ENCODE measurements at regions not wholly inside any gene's neighbourhood (a gene's known extent, or its start where the extent isn't known, plus 50 kb on each side); places are given as distances from the start of the nearest gene placed in this dataset.

DNA sequence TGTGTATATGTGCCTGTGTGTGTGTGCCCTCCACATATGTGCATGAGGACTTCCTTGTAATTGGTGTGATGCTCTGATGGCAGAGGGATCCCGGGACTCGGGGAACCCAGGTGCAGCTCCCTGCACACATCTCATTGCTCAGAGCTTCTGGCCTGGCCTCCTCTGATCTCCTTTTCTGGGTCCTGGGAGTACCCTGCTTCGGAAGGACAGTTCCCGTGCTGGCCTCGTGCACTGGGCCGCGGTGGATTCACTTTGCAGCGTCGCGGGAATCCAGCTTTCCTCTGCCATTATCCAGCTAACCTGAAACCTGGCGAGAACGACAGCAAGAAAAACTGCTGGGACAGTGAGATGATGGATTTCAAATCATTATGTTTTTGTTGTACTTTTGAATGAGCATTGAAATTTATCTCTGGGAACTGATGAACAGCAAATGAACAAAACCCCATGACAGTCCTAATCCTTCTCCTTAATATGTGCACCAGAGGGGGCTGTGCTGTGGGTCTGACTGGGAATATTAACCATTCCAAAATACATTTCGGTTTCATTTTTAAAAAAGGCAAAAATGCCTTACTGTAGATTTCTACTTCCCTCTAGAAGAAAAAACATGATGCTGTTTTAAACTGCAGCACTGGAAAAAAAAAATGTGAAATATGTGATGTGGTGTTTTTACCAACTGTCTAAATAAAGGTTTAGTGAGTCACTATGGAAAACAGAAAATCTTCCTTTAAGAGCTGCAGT is 78.2 kb downstream of the PTGR3 start:
- DNase-seq (ENCODE audit: low spot score), result peak; percentile 49

DNA sequence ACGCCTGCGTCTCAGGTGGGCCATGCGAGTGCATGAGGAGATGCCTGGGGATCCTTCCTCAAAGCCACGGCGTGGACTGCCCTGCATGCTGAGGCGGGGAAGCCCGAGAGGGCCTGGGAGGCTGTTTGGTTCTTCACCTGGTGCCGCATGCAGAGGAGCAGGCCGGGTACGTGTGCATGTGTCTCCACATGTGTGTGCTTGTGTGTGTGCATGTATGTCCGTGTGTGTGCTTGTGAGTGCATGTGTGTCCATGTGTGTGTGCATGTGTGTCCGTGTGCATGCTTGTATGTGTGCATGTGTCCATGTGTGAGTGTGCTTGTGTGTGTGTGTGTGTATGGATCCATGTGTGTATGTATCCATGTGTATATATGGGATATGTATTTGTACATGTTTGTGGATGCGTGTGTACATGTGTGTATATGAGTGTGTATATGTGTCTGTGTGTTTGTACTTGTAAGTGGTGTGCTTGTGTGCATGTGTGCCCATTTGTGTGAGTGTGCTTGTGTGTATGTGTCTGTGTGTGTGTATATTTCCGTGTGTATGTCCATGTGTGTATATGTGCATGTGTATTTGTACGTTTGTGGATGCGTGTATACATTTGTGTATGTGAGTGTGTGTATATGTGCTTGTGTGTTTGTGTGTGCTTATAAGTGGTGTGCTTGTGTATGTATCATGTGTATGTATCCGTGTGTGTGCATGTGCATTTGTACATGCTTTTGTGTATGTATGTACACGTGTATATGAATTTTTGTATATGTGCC is 79.0 kb downstream of the PTGR3 start:
- no peak for DNase-seq (ENCODE audit: low spot score)

DNA sequence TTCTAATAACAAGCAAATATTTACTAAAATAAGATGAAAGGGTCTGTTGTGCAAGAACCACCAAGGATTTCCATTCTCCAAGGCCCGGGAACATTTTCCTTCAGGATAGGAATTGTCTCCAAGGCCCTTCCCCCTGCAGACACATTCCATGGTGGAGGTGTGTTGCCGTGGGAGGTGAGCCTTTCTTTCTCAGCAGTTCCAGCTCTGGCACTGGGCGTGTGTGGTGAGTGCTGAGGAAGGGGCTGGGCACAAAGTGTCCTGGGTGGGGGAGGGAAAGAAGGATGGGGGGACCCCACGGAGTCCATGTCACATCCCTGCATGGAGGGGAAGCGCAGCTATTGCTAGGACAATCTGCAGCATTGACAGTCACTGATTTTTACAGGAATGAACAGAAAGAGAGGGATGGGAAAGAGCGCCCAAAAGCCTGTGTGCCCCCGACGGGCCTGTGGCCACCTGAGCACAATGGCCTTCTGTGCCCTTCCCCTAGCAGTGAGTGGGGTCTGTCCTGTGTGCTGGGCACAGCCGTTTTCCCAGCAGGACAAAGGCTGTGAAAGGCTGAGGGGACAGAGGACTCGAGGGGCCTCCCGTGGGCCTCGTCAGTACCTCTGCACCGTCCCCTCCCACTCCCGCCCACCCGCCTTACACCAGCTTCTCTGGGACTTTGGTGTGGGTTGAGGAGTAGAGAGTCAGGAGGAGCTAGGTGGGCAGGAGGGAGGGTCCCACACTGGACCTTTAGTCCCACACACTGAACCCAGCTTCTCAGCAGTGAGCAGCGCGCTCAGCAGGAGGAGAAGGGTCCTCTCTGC is 79.8 kb downstream of the PTGR3 start:
- DNase-seq (ENCODE audit: low spot score), result no peak

DNA sequence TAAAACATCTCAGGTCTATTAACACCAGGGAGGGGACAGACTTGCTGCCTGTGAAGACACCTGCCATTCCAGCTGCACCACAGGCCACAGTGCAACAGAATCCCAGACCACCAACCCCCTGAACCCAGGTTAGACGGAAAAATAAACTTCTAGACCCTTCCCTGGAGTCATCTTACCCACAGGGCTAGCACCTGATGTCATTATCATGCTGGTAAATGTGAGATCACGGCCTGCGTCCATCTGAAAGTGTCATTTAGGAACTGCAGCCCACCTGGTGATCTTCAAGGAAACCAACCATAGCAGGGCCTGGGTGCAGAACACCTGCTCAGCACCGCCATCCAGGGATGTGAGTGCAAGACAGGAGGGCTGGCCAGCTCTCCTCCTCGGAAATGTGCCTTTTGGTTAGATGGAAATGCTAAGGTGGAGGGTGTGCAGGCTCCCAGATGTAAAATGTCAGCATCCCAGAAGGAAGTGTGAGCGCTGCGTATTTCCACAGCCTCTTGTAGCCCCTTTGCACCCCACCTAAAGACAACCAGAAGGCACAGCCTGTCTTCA is 80.8 kb downstream of the PTGR3 start:
- DNase-seq (ENCODE audit: low spot score), result no peak

DNA sequence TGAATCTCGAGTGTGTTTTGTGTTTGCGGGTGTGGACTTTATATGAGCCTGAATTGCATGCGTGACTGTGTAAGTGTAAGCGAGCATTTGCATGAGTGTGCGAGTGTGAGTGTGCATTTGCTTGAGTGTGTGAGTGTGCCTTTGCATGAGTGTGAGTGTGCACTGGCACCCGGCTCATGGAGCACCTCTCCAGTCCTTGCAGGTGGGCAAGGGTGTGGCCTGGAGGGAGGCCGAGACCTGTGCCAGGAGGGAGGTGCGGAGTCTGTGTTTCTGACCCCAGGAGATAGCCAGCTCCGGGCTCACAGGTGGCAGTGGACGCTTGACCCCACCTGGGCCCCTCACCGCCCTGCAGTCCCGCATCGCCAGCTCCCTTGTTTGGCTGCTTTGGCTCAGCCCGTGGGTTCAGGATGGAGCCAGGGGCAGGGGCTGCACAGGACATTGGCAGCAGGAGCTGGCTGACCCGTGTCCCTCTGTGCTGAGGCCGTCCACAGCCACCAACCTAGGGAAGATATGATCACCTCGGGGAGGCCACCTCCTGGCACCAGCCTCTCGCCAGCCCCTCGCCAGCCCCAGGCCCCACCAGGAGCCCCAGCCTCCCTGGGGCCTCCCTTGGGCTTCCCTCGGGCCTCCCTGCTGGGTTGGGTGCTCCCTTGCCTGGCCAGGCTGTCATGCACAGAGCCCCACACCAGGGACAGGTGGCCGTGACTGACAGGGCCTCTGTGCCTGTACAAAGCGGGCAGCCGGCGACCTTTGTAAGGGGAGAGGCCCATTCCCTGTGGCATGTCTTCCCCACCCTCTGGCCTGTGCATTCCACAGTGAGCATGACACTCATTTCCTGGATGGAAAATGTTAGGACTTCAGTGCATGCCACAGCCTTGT is 81.6 kb downstream of the PTGR3 start:
- DNase-seq (ENCODE audit: low spot score), result no peak

DNA sequence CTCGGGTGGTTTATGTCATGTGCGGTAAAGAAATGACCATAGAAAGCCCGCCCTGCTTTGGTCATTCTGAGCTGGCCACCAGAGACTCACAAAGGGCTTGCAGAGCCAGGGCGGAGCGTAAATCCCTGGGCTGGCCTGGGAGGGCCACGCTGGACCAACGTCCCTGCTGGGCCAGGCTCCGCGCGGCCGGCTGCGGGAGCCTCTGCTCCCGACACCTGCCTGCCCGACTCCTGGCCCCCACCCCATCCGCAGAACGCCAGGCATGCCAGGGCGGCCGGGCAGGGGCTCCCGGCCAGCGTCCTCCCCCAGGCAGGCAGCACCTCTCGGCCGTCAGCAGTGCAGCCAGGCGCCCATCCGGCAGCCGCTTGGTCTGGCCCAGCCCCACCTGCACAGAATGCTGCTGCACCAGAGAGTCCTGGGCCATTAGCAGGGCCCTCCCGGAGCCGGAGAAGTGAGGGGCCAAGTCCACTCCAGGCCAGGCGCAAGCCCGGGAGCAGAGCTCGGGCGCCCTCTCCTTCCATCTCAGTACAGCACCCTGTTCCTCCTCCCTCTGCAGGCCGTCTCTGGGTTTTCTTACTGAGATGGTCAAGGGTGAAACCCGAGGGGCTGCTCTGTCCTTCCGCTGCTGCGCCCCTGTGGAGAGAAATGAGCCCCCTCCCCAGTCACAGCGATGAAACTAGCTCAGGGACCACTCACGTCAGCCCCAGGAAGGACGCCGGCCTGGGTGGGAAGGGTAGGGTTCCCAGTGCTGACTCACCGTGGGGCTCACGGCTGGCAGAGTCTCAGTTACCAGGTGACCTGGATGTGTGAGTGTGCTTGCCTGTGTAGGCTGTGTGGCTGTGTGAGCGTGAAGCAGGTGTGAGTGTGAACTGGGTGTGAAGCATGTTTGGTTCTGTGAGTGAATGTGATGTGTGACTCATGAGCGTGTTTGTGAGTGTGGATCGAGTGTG is 83.3 kb downstream of the PTGR3 start:
- no peak for DNase-seq (ENCODE audit: low spot score)

DNA sequence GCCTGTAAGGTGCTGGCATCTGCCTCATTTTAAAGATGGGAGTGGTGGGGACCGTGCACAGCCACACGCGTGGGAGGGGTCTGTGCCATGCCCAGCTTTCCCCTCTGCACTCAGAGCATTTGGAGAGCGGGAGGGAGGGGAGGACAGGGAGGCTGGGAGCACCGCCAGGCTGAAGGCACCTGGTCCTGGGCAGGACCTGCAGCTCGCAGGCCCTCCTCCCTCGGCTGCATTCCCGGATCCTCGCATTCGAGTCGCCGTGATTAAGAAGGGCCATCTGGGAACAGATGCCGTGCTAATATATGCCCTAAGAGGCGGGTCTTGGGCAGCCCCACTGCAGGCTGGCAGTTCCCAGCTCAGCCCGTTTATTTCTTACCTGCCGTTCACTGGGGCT is 84.0 kb downstream of the PTGR3 start:
- no peak for DNase-seq (ENCODE audit: low spot score)

DNA sequence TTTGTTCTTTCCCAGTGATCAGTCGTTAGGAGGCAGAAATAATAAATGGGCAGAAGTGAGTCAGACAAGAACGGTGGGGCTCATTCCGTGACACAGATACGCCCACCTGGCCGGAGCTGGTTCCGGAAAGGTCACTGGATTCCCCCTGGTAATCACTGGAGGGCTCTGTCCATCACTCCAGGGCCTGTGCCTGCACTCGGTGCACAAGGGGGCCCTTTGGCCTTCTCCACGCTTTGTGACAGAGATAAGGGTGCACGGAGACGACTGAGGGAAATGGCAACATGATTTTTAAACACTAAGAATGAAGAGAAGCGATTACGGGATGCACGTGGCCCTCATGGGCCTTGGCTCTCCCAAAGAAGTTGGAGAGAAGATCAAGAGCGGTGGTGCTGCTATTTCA is 84.4 kb downstream of the PTGR3 start:
- DNase-seq (ENCODE audit: low spot score), result no peak

DNA sequence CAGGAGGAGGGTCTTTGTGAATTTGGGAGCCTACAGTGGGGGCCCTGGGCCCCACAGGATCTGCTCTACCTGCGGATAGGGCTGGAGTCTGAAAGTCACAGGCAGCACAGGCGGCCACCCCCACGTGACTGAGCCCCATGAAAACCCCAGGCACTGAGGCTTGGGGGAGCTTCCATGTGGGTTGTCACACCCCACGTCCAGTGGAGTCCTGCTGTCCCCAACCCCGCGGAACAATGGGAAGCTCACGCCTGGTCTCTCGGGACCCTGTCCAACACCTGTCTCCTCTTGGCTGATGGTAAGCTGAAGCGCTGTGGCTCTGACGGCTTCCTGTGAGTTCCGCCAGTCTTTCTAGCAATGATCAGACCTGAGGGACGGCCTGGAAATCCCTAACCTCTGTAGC is 85.8 kb downstream of the PTGR3 start:
- DNase-seq (ENCODE audit: low spot score), result no peak

DNA sequence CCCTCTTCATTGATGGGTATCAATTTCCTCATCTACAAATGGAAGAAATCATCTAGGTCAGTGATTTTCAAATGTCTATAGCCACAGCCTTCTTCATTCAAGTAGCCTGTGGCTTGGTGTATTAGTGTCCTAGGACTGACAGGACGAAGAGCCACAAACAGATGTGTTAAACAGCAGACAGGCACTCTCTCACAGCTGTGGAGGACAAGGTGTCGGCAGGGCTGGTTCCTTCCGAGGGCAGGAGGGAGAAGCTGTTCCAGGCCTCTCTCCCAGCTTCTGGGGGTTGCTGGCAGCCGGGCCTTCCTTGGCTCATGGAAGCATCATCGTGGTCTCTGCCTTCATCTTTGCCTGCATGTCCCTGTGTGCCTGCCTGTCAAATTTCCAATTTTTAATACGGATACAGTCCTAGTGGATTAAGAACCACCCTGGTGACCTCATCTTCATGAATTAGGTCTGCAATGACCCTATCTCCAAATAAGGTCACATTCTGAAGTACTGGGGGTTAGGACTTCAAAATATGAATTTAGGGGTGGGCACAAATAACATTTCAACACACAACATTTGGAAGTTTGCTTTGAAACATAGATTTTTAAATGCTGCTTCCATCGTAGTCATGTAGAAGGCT is 86.5 kb downstream of the PTGR3 start:
- no peak for DNase-seq (ENCODE audit: low spot score)

DNA sequence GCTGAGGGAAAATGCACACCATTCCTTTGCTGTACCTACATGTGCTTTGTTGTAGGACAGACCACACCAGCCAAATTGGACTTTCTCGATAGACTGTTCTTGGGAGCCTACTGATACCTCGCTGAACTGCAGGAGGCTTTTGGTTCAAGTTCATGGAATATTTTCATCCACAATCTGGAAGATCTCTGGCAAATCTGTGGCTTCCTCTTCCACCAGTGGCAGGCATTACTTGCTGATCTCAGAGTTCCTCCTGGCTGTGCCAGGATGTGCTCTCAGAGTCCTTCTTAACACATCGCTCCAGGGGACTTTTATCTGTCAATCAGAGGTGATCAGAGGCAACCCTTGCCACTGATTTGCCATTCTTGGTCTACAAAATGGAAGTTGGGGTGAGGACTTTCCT is 87.7 kb downstream of the PTGR3 start:
- DNase-seq (ENCODE audit: low spot score), result no peak

DNA sequence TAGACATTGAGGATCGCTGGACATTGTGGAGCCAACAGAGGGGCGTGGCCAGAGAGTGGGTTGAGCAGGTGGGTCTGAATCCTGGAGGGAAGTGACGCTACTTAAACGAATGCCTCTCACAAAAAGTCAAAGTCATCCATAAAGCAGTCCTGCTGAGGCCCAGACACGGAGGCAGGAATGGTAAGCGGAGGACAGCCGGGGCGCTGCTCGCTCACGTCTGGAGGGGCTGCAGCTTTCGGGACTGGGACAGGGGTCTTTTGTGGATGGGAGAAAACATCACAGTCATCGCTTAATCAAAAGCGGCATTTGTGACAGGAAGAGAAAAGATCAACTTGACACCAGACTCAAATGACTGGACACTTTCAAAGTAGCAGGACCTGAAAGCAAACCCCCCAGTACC is 88.4 kb downstream of the PTGR3 start:
- no peak for DNase-seq (ENCODE audit: low spot score)

DNA sequence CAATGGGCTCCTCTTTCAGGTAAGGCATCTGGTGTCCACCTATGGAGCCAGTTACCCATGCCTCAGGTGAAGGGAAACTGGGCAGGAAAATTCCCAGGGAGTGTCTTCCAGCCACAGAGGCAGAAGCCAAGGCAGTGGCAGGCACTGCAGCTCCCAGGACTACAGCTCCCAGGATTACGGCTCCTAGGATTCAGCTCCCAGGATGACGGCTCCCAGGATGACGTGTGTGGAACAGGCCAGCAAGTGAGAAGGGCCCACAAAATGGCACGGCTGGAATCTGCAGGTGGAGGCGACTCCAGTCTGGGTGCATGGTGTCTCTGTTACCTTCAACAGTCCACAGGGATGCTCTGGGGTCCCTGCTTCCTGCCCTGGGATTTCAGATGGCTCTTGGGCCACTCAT is 92.1 kb downstream of the PTGR3 start:
- DNase-seq (ENCODE audit: low spot score), result no peak

DNA sequence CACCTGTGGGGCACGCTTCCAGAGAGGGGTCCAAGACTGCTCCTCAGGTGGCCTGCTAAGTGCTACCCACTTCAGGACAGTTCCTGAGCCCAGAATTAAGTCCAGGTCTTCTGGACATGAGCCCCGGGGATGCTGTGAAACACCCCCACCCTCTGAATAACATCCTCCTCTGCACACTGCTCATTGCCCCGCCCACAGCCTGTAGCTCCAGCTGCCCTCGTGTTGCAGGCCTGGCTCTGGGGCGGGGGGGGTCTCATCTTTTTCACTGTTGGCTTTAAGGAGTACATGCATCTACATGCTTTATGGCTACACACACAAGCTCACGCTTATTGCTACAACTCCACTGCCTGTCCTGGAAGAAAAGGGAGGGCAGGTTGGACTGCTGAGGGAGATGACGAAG is 92.8 kb downstream of the PTGR3 start:
- DNase-seq (ENCODE audit: low spot score), result no peak

DNA sequence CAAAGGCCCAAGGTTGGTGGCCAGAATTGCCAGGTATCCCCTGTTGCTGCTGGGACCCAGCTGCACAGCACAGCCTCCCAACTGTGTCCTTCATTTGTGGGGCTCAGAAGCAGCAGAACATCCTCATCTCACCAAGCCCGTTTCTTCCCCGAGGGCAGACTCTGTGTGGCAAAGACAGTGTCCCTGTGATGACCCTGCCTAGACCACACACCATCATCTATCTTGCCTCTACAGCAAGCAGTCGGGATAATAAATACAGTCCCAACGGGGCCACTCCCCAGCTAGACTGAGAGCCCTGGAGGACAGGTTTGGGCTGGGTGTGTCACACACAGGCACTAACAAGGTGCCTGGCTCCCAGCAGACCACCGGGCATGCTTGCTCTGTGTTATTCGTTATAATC is 93.4 kb downstream of the PTGR3 start:
- no peak for DNase-seq (ENCODE audit: low spot score)
